K562 (cell line): ENCODE measurements at regions not wholly inside any gene's neighbourhood (a gene's known extent, or its start where the extent isn't known, plus 50 kb on each side); places are given as distances from the start of the nearest gene placed in this dataset.

Experiments used
- ADNP ChIP-seq: fragments of 200-800 bp; sonication (Bioruptor generic); IDR thresholded peaks from 2 replicates; pipeline ENCODE4 v1.6.1; 2016; ENCODE audit warnings: missing genetic modification characterization, missing compliant biosample characterization
- ATF3 ChIP-seq, 2 experiments: fragments of 450-650 bp in 1 of 2; sonication (generic) in 1 of 2; formaldehyde crosslinking in 1 of 2; IDR thresholded peaks in 1 of 2; conservative IDR thresholded peaks in 1 of 2; 2 replicates each; pipeline versions ENCODE4 v1.6.1 to v1.8.1; 2016 to 2023; ENCODE audit warnings: mild to moderate bottlenecking in 2 of 2, moderate library complexity in 2 of 2, inconsistent platforms in 1 of 2, missing genetic modification reagents in 1 of 2
- CBX8 ChIP-seq: fragments of 200-600 bp; sonication (generic); IDR thresholded peaks from 2 replicates; pipeline ENCODE4 v1.6.1; 2012; ENCODE audit warnings: borderline replicate concordance, mixed run types, low read depth, mild to moderate bottlenecking, moderate library complexity, mixed read lengths, low read length, control low read depth, inconsistent platforms; ENCODE audit not compliant: poor library complexity, severe bottlenecking; ENCODE audit errors: extremely low read depth
- CTCF ChIP-seq, 3 experiments: IDR thresholded peaks in 2 of 3; conservative IDR thresholded peaks in 1 of 3; 2 replicates each; pipeline ENCODE4 v1.5.1; 2011 to 2012; ENCODE audit warnings: low read length in 3 of 3, mild to moderate bottlenecking in 3 of 3, control low read depth in 2 of 3, improper control_type of control experiment in 1 of 3, inconsistent platforms in 1 of 3, low read depth in 1 of 3, mixed read lengths in 1 of 3, moderate library complexity in 1 of 3; ENCODE audit not compliant: insufficient read depth in 2 of 3
- ELK3 ChIP-seq: fragments of 450-650 bp; formaldehyde crosslinking; IDR thresholded peaks from 2 replicates; pipeline ENCODE4 v1.4.0; 2020; ENCODE audit warnings: mild to moderate bottlenecking
- FOXK1 ChIP-seq: sonication (generic); formaldehyde crosslinking; IDR thresholded peaks from 2 replicates; pipeline ENCODE4 v1.8.0; 2022; ENCODE audit warnings: missing genetic modification reagents, mild to moderate bottlenecking, borderline replicate concordance
- GABPA ChIP-seq: fragments of 200-800 bp; sonication (Bioruptor generic); conservative IDR thresholded peaks from 2 replicates; pipeline ENCODE4 v1.6.1; 2016; ENCODE audit warnings: low read depth, missing genetic modification characterization, missing compliant biosample characterization
- MLX ChIP-seq, 2 experiments: fragments of 450-650 bp in 1 of 2; sonication (generic) in 1 of 2; formaldehyde crosslinking; conservative IDR thresholded peaks; 2 replicates each; pipeline versions ENCODE4 v1.4.0 to v1.8.1; 2020 to 2022; ENCODE audit warnings: mild to moderate bottlenecking in 1 of 2, missing genetic modification reagents in 1 of 2
- SMC3 ChIP-seq: conservative IDR thresholded peaks from 2 replicates; pipeline ENCODE4 v1.6.1; 2011; ENCODE audit warnings: low read depth, low read length, improper control_type of control experiment; ENCODE audit not compliant: insufficient read depth
- TBP ChIP-seq: optimal IDR thresholded peaks from 2 replicates; pipeline ENCODE3; 2011; ENCODE audit warnings: low read depth, low read length, improper control_type of control experiment
- TFAP4 ChIP-seq: sonication (generic); formaldehyde crosslinking; IDR thresholded peaks from 2 replicates; pipeline ENCODE4 v1.8.0; 2022; ENCODE audit warnings: missing genetic modification reagents, mild to moderate bottlenecking, moderate library complexity, borderline replicate concordance
- THAP12 ChIP-seq: fragments of 250-450 bp; sonication (Bioruptor Pico); IDR thresholded peaks from 2 replicates; pipeline ENCODE4 v1.9.0; 2021; ENCODE audit warnings: mild to moderate bottlenecking, inconsistent platforms
- ZNF740 ChIP-seq, 3 experiments: fragments of 200-800 bp in 1 of 3; sonication (Bioruptor generic) in 1 of 3; sonication (generic) in 1 of 3; formaldehyde crosslinking in 1 of 3; IDR thresholded peaks; 2 replicates each; pipeline versions ENCODE4 v1.6.1 to v1.8.0; 2016 to 2022; ENCODE audit warnings: mild to moderate bottlenecking in 2 of 3, missing compliant biosample characterization in 2 of 3, missing genetic modification characterization in 2 of 3, missing genetic modification reagents in 1 of 3

- TF ChIP-seq TFAP4 (CRISPR knock-in tag) (no peak), CTCF (IDR thresholded peaks at IDR 0.05 in 2 of 3, conservative IDR thresholded peaks at IDR 0.05 in 1 of 3; ENCODE audit: insufficient read depth in 2 of 3, low read depth in 1 of 3, low read length in 3 of 3) (no peak), ADNP (no peak), SMC3 (no peak), TBP (no peak), ATF3 (IDR thresholded peaks at IDR 0.05) (no peak), ATF3 (CRISPR knock-in tag; conservative IDR thresholded peaks at IDR 0.05) (no peak), GABPA (no peak), ELK3 (no peak), THAP12 (CRISPR knock-in tag) (no peak), CBX8 (no peak), ZNF740 (CRISPR knock-in tag; IDR thresholded peaks at IDR 0.05) (no peak), ZNF740 (tag; IDR thresholded peaks at IDR 0.05) (no peak), MLX (CRISPR knock-in tag; conservative IDR thresholded peaks at IDR 0.05) (no peak), FOXK1 (CRISPR knock-in tag) (no peak)
Measured at GRCh38 chr10:25713894-25714240, 220.2 kb upstream of the MYO3A start.
